GM18508 (cell line): ENCODE measurements at regions not wholly inside any gene's neighbourhood (a gene's known extent, or its start where the extent isn't known, plus 50 kb on each side); places are given as distances from the start of the nearest gene placed in this dataset.

Source experiments
- ATAC-seq: cut with Tn5 transposase; IDR thresholded peaks from one replicate; pipeline ENCODE4 v1.9.1; 2021; ENCODE audit warnings: moderate number of reproducible peaks; ENCODE audit not compliant: insufficient read depth, unreplicated experiment

- no peak for ATAC-seq
Measured at GRCh38 chr14:97582022-97582421, 784.8 kb downstream of the VRK1 start.

DNA sequence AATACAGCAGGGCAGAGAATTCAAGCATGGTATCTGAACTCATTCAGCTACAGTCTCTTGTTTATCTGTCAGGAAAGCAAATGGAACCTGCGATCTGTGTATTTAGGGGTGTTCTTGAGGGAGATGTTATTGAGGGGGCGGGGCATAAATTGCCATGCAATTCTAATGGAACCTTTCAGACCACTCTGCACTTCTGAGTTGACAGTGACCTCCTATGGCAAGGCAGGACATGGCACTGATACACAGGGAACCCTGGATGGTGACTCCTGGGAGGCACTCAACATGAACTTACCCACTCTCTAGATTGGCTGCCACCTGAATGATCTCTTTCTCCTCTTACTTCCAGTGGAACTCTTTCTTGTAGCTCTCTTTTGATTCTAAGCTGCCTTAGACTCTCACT is 787.3 kb downstream of the VRK1 start:
- no peak for ATAC-seq

DNA sequence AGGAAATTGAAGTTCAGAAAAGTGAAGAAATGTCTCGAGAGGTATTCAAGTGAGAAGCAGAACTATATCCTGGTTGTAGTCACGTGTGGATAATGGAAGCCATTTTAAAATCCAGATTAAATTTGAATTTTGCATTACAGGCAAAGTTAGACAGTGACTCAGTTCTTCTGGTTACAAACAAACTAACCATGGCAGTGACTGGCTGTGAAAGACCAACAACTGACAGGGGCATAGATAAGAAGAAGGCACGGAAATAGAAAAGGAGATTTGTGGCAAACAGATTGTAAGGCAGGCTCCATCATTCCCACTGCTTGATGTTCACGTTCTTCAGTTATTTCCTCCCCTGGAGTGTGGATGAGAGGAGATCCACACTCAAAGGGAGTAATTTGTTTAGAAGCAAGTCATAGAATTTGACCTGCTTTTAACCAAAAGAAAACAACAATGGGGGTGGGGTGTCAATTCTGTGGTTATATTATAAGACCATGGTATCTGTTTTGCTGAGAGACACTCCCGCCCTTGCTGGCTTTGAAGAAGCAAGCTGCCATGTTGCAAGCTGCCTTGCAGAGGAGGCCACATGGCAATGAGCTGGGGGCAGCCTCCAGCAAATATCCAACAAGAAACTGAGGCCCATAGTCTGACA is 795.3 kb downstream of the VRK1 start:
- no peak for ATAC-seq

GRCh38 chr14:97594306-97594705 is 797.1 kb downstream of the VRK1 start:
- no peak for ATAC-seq

- no peak for ATAC-seq
Measured at GRCh38 chr14:97602438-97603117, 805.4 kb downstream of the VRK1 start.

- no peak for ATAC-seq
Measured at GRCh38 chr14:97603201-97603600, 806.0 kb downstream of the VRK1 start.

- no peak for ATAC-seq
Measured at GRCh38 chr14:97604731-97605130, 807.5 kb downstream of the VRK1 start.

DNA sequence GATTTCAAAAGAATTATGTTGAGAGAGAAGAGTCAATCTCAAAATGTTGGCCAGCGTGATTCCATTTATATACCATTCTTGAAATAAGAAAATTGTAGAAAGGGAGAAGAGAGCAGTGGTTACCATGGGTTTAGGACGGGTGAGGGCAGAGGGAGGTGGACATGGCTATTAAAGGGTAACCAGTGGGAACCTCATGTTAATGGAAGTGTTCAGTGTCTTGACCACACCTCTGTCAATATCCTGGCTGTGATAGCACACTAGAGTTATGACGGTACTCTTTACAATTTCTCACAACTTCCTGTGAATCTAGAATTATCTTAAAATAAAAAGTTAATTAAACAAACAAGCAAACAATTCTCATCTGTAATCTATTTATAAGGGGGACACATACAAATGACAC is 821.2 kb downstream of the VRK1 start:
- no peak for ATAC-seq

- no peak for ATAC-seq
Measured at GRCh38 chr14:97618917-97619690, 821.9 kb downstream of the VRK1 start.

DNA sequence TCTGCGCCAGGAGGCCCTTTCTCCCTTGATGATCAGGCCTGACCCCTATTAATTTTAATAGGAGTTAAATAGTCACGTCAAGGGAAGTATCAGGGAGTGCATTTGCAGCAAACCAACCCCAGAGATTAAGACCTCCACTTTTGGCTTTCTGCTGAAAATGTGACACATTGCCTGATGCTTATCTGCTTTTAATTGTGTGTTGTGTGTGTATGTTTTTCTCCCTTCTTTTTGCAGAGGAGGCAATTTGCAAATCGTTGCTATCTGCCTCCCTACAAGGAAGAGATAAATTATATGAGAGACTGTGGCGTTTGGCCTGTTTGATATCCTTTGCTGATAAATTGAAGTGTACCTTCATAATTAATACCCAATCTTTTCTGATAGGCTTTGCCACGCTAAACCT is 822.9 kb downstream of the VRK1 start:
- ATAC-seq, result no peak

DNA sequence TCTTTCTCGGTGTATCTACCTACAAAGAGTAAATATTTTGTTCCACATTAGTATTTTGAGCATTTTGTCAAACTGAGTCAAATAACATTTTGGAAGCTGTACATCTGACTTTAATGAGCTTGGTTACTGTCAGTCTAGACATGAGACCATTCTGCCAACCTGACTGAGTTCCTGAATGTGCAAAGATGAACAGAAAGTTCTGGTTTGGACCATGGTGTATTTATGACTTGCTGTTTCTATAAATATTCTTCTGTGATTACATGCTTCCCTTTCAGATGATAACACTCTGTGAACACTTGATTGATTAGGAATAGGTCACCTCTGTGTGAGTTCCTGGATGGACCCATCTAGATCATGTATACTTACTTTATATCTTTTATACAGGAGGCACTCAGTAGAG is 827.8 kb downstream of the VRK1 start:
- no peak for ATAC-seq

- ATAC-seq, result no peak
Measured at GRCh38 chr14:97625477-97625876, 828.3 kb downstream of the VRK1 start.

DNA sequence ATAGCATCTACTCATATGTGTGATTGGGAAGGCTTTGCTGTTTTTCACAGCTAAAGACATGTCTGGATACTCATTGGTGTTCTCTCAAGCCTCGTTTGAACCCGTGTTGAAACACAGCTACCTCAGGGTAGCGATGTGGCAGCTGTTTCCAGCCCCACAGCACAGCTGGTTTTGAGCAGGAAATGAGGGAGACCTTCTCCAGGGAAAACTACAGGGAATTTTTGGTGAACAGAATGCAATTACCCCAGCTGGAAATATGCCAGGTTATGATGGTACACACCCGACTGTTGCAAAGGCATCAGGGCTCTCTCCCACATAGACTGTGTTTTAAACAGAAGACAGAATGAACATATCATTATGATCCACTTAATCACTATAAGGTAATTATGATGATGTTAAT is 828.9 kb downstream of the VRK1 start:
- ATAC-seq, result no peak

- no peak for ATAC-seq
Measured at GRCh38 chr14:97630249-97630648, 833.1 kb downstream of the VRK1 start.

DNA sequence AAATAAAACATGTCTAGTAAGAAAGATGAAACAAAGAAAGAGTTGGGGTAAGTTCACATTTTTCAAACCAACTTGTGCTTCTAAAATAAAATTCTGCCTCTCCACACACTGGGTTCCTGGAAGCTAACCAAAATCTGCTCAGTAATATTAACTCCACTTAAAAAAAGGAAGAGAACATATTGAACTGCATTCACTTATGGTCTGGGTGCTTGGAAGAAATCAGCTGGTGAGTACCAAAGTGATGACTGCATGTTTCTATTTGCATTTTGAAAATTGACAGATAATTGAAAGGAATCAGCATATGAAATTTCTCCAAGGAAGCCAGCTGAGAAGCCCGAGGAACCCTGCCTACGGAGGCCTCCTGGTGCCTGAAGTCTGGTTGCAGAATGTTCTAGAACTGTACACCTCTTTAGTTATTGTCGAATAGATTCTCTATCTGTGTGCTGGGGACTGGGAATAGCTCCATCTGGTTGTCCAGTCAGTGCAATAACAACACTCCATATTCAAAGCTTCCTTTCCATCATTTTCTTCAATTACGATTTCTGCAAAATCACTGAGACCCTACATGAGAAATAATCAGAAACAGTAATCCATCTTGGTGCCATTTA is 836.1 kb downstream of the VRK1 start:
- ATAC-seq, result no peak

- ATAC-seq, result no peak
Measured at GRCh38 chr14:97634751-97635150, 837.6 kb downstream of the VRK1 start.

- ATAC-seq, result no peak
Measured at GRCh38 chr14:97638864-97639263, 841.7 kb downstream of the VRK1 start.

DNA sequence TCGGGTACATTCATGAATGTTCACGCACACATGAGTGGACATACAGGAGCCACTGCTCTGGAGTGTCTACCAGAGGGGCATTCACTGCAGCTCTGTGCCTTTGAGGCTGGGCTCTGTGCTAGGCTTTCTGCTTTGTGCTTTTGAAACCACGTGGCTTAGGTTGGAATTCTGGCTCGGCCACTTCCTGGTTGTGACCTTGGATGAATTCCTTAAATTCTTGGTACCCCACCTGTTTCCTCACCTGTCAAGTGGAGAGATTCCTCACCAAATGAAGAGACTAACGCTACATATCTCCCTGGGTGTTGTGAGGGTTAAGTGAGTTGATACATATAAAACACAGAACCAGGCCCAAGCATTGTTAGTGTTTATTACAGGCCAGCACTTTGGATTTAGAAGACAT is 842.8 kb downstream of the VRK1 start:
- no peak for ATAC-seq

DNA sequence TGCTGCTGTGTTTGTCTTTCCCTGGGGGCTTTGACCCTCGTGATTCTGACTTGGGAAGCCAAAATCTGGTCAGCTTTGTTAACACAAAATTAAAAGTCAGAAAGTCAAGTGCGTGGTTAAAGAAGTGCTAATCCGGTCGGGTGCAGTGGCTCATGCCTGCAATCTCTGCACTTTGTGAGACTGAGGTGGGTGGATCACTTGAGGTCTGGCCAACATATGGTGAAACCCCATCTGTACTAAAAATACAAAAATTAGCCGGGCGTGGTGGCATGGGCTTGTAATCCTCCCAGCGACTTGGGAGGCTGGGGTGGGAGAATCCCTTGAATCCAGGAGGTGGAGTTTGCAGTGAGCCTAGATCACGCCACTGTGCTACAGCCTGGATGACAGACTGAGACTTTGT is 844.6 kb downstream of the VRK1 start:
- no peak for ATAC-seq

GRCh38 chr14:97642631-97643030 is 845.4 kb downstream of the VRK1 start:
- no peak for ATAC-seq

DNA sequence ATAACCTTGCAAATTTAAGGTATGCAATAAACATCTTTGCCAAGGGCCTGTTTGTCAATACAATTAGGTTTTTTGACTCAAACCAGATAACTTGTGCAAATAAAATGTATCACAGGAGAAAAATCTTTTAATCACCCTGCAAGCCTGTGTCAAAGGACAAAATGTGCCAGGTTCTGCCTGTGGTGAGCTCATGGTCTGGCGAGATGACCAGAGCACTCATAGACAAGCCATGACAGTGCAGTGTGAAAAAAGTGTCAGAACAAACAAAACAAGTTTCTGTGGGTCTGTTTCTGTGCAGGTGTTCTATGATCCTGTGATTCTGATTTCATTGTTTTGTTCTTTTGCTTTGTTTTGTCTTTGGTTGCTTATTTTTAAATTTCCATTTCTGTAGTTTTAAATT is 847.2 kb downstream of the VRK1 start:
- no peak for ATAC-seq
